HUES6 (cell line): ENCODE measurements at regions not wholly inside any gene's neighbourhood (a gene's known extent, or its start where the extent isn't known, plus 50 kb on each side); places are given as distances from the start of the nearest gene placed in this dataset.

Experiments used
- H3K27ac ChIP-seq: 2 replicates; pipeline ENCODE4 v1.7.0; 2013; ENCODE audit warnings: low read depth, mild to moderate bottlenecking, low read length, inconsistent platforms
- H3K27me3 ChIP-seq: 2 replicates; pipeline ENCODE4 v1.6.1; 2013; ENCODE audit warnings: low read length; ENCODE audit not compliant: control insufficient read depth, insufficient read depth
- H3K36me3 ChIP-seq: 2 replicates; pipeline ENCODE4 v1.6.1; 2013; ENCODE audit warnings: low read length; ENCODE audit not compliant: control insufficient read depth, insufficient read depth
- H3K4me1 ChIP-seq: 2 replicates; pipeline ENCODE4 v1.6.1; 2013; ENCODE audit warnings: low read length; ENCODE audit not compliant: control insufficient read depth, insufficient read depth
- H3K4me3 ChIP-seq: 2 replicates; pipeline ENCODE4 v1.5.1; 2013; ENCODE audit warnings: low read depth, low read length
- H3K9ac ChIP-seq: one replicate; pipeline ENCODE4 v1.6.1; 2013; ENCODE audit warnings: mild to moderate bottlenecking, low read length
- H3K9me3 ChIP-seq: 2 replicates; pipeline ENCODE4 v1.6.1; 2013; ENCODE audit warnings: low read depth, low read length; ENCODE audit not compliant: control insufficient read depth, insufficient read depth

DNA sequence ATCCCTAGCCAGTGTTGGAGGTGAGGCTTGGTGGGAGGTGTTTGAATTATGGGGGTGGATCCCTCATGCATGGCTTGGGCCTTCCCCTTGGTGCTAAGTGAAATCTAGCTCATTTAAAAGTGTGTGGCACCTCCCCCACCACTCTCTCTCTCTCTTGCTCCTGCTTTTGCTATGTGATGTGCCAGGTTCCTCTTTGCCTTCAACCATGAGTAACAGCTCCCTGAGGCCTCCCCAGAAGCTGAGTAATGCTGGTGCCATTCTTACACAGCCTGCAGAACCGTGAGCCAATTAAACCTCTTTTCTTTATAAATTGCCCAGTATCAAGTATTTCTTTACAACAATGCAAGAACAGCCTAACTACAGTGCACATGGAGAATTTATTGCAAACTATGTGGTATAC, 188.8 kb upstream of the POT1 start:
- Histone ChIP-seq H3K27ac (no peak overlapping the region), H3K4me3 (no peak overlapping the region), H3K36me3 (no peaks in the 10 kb centered on the region), H3K9ac (no peak overlapping the region), H3K9me3 (no peaks in the 10 kb centered on the region), H3K27me3 (no peaks in the 10 kb centered on the region), H3K4me1 (peaks cover 4% of the 10 kb centered on the region; the same call in 1 of the 2 replicates)

DNA sequence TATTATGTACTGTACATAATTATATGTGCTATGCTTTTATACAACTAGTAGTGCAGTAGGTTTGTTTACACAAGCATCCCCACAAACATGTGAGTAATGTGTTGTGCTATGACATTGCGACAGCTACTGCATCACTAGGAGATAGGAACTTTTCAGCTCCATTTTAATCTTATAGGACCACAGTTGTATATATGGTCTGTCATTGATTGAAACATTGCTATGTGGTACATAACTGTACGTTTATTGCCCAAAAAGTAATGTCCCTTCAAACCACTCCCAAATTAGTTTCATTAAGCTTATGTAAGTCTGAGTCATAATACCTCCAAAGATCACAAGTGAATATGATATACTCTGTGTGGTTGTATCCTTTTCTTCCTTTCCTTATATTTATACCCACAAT, 183.2 kb upstream of the POT1 start:
- no peaks in the 10 kb centered on the region for H3K4me1 ChIP-seq
- no peak overlapping the region for H3K9ac ChIP-seq
- no peaks in the 10 kb centered on the region for H3K36me3 ChIP-seq
- no peak overlapping the region for H3K27ac ChIP-seq
- H3K27me3 ChIP-seq: no peaks in the 10 kb centered on the region
- no peak overlapping the region for H3K4me3 ChIP-seq
- H3K9me3 ChIP-seq: peaks cover 15% of the 10 kb centered on the region; the same call in 1 of the 2 replicates

DNA sequence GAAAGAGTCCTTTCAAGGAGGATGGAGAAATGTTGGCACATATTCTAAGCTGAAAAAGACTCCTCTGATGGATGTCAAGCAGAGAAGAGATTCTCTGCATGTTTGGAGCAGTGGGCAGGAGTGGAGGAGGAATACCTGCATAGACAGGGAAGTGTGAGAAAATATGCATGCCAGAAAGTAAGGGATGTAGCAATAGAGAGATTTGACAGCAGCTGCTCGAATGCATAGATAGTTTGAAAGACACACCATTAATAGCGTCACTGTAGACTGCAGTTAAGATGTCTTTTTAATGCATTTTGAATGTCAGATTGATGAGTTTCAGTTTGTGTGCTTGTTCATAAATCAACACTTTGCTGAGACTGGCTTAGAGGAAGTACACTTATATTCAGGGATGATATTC, 169.9 kb upstream of the POT1 start:
- Histone ChIP-seq H3K4me1 (peaks cover 3% of the 10 kb centered on the region), H3K27ac (no peak overlapping the region), H3K9me3 (no peaks in the 10 kb centered on the region), H3K27me3 (no peaks in the 10 kb centered on the region), H3K9ac (no peak overlapping the region), H3K36me3 (no peaks in the 10 kb centered on the region), H3K4me3 (no peak overlapping the region)

DNA sequence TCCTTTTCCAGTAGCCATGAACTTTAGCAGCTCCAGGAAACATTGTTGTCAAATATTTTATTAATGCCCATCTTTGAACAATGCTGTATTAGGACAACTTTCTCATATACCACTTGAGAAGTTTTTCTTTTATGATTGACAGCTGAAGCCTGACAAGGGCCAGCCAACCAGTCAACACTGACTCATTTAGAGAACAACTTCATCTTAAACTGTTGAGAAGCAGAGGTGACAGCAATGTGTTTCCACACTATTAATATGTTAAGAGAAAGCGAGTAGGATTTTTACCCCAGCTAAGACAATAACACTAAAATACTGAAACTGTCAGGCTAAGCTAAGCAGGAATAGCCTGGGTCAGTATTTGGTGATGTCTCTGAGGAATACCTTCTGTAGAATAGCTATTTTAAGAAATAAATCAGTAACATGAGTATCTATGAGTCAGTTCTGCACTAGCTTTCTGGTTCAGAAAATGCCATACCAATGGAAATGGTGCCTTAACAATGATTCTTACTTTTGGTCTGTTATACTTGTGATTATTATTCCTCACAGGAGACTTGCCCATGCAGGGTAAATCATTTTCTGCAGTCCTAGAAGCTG, 168.8 kb upstream of the POT1 start:
- Histone ChIP-seq H3K9me3 (no peaks in the 10 kb centered on the region), H3K4me3 (no peak overlapping the region), H3K27me3 (no peaks in the 10 kb centered on the region), H3K4me1 (peaks cover 3% of the 10 kb centered on the region), H3K36me3 (no peaks in the 10 kb centered on the region), H3K9ac (no peak overlapping the region), H3K27ac (no peak overlapping the region)

DNA sequence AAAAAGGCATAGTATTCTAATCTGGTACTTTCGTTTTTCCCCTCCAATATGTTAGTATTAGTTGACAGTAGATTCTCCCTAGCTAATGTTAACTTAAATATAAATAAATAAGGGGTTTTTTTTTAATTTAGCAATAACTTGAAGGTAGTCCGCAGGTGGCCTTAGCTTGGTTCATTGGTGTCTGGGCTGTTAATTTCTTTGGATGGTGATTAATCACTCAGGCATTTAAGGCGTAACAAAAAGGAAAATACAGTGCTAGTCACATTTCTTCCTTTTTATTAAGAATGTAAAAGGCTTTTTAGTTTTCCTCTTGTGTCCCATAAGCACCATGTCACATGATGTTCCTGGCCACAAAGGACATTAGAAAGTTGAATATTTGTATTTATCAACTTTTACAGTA, 161.0 kb upstream of the POT1 start:
- Histone ChIP-seq H3K9ac (no peak overlapping the region), H3K27me3 (no peaks in the 10 kb centered on the region), H3K9me3 (no peaks in the 10 kb centered on the region), H3K27ac (no peak overlapping the region), H3K36me3 (no peaks in the 10 kb centered on the region), H3K4me1 (peaks cover 6% of the 10 kb centered on the region), H3K4me3 (no peak overlapping the region)

DNA sequence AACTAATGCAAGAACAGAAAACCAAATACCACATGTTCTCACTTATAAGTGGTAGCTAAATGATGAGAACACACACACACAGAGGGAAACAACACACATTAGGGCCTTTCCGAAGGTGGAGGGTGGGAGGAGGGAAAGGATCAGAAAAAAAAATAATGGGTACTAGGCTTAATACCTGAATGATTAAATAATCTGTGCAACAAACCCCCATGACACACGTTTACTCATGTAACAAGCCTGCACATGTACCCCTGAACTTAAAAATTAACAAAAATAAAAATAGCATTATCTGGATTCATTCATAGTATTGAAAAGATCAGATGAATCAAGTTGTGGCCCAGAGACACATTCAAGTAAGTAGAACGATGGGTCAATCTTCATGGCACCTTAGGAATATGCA, 159.5 kb upstream of the POT1 start:
- Histone ChIP-seq H3K36me3 (no peaks in the 10 kb centered on the region), H3K9me3 (no peaks in the 10 kb centered on the region), H3K27me3 (no peaks in the 10 kb centered on the region), H3K4me3 (no peak overlapping the region), H3K9ac (no peak overlapping the region), H3K27ac (no peak overlapping the region), H3K4me1 (0 out of 2 replicates have a peak, but pooled peaks cover 3% of the 10 kb centered on the region)

DNA sequence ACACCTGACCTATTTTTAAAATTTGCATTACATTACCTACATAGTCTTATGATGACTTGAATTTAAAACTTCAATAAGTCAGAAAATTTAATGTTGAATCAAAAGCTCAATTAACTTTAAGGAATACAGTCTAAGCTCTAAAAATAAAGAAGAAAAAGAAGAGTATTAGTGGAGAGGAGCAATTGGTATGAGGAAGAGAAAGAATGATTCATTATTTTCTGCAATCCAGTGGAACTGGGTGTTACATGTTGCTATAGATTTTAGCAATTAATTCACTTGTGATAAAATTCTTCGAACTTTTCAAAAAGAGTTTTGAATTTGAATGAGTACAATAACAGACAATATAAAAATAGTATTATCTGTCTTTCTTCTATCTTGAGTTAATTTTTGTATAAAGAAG, 158.9 kb upstream of the POT1 start:
- Histone ChIP-seq H3K27ac (no peak overlapping the region), H3K27me3 (no peaks in the 10 kb centered on the region), H3K9me3 (no peaks in the 10 kb centered on the region), H3K36me3 (no peaks in the 10 kb centered on the region), H3K4me3 (no peak overlapping the region), H3K4me1 (0 out of 2 replicates have a peak, but pooled peaks cover 3% of the 10 kb centered on the region), H3K9ac (no peak overlapping the region)

DNA sequence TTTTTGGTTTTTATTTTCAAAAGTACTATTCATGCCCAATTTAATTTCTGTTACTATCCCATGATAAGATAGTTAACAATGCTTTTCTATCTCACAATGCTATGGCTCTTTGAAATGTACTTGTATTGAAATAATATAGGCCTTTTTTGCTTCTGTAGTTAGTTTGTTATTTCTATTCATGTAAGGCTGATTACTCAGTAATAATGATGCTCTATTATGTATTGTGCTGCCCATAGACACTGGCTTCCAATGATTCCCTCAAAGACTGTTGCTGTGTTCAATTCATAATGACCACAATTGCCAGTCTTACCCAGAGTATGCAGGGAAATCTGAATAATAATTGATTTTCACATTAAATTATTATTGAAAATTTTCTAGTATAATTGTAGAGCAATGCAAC, 155.5 kb upstream of the POT1 start:
- Histone ChIP-seq H3K9me3 (no peaks in the 10 kb centered on the region), H3K27me3 (no peaks in the 10 kb centered on the region), H3K4me1 (no peaks in the 10 kb centered on the region), H3K27ac (no peak overlapping the region), H3K4me3 (no peak overlapping the region), H3K9ac (no peak overlapping the region), H3K36me3 (no peaks in the 10 kb centered on the region)

DNA sequence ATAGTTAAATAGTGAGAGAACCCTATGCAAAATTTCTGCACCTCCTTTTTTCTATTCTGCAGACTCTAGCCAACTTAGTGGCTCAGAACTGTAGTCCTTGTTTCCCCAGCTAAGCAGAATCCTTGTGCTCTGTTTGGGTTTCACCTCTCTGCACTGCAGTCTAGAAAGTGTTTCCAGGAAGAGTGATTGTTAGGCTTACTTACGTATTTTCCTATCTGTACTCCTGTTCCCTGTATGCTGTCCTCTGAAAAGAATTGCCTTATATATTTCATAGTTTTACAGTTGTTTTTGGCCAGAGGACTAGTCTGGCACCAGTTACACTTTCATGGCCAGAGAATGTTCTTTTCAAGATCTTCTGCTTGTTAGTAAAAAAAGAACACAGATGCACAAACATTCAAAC, 154.6 kb upstream of the POT1 start:
- H3K9ac ChIP-seq: no peak overlapping the region
- no peaks in the 10 kb centered on the region for H3K4me1 ChIP-seq
- H3K27me3 ChIP-seq: no peaks in the 10 kb centered on the region
- H3K27ac ChIP-seq: no peak overlapping the region
- H3K36me3 ChIP-seq: no peaks in the 10 kb centered on the region
- no peaks in the 10 kb centered on the region for H3K9me3 ChIP-seq
- H3K4me3 ChIP-seq: no peak overlapping the region

DNA sequence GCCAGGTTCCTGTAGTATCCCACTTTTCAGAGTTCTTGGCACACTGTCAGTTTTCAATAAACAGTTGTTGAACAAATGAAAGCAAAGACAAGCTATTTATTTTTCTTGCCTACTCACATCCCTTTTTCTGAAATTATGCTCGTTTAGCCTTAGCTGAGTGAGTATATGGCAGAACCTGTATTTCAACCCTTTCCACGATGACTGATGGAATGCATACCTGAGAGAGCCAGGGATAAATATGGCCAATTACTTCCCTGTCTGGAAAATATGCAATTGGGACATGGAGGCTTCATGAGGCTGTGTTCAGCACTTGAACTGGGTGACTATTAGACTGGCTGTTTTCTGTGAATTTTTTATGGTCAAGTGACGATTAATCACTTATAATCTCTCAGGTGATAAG, 144.5 kb upstream of the POT1 start:
- Histone ChIP-seq H3K4me1 (no peaks in the 10 kb centered on the region), H3K9me3 (peaks cover 3% of the 10 kb centered on the region; the same call in 1 of the 2 replicates), H3K36me3 (no peaks in the 10 kb centered on the region), H3K27ac (no peak overlapping the region), H3K27me3 (no peaks in the 10 kb centered on the region), H3K4me3 (no peak overlapping the region), H3K9ac (no peak overlapping the region)

DNA sequence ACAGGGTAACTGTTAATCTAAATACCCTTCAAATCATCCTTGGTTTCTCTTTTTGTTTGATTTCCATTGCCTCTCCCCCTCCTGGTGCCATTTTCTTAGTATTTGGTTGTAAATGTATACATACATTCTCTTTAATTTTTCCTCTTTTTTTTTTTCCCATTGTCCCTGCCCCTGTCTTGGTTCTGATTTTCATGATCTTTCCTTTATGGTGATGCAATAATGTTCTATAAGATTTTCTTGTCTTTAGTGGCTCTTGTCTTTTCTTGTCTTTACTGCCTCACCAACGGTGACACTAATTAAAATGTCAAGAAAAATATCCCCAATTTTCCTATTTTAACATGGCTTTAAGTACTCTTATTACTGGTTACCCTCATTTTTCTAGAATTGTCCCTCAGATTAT, 135.9 kb upstream of the POT1 start:
- no peak overlapping the region for H3K27ac ChIP-seq
- no peaks in the 10 kb centered on the region for H3K36me3 ChIP-seq
- H3K9ac ChIP-seq: no peak overlapping the region
- no peak overlapping the region for H3K4me3 ChIP-seq
- 0 out of 2 replicates have a peak, but pooled peaks cover 7% of the 10 kb centered on the region for H3K9me3 ChIP-seq
- H3K4me1 ChIP-seq: peaks cover 11% of the 10 kb centered on the region; the same call in 1 of the 2 replicates
- no peaks in the 10 kb centered on the region for H3K27me3 ChIP-seq

DNA sequence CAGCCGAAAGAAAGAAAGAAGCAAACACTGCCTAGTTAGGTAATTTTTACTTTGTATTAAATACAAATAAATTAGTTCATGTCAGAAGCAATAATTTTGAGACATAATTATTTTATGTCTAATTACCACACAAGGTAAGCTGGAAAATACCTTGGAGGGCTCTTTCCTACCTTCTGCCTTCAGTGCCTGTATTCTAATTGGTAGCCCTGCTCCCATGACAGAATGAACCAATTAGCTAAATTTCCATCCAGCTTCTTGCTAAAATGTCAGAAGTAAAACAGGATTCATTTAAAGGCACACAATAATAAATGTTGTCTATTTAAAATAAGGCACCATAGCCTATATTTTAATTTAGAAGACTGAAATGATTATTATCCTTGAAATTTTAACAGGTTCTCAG, 135.4 kb upstream of the POT1 start:
- Histone ChIP-seq H3K27ac (no peak overlapping the region), H3K4me1 (peaks cover 11% of the 10 kb centered on the region; the same call in 1 of the 2 replicates), H3K9ac (no peak overlapping the region), H3K36me3 (no peaks in the 10 kb centered on the region), H3K4me3 (no peak overlapping the region), H3K27me3 (no peaks in the 10 kb centered on the region), H3K9me3 (0 out of 2 replicates have a peak, but pooled peaks cover 7% of the 10 kb centered on the region)
